HG03469 (cell line): ENCODE measurements at regions not wholly inside any gene's neighbourhood (a gene's known extent, or its start where the extent isn't known, plus 50 kb on each side); places are given as distances from the start of the nearest gene placed in this dataset.

ENCODE experiments used
- ATAC-seq: cut with Tn5 transposase; IDR thresholded peaks from one replicate; pipeline ENCODE4 v1.9.1; 2021; ENCODE audit warnings: mild to moderate bottlenecking, moderate library complexity, moderate number of reproducible peaks; ENCODE audit not compliant: unreplicated experiment

DNA sequence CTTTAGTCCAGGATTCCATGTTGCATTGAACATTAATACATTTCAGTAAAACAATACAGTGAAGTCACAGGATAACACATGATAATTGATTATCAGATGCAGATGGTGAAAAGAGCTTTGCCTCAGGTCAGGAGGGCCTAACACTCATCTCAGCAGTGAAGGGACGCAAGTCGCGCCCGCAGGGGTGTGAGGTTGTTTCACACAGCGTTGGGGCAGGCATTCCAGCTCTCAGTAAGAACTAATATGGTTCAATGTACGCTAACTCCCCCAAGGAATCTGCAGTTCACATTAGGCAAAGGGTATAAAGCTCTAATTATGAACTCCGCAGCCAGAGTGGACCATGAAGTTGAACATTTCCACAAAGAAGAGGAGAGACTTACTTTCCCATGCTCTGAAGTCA is 53.1 kb upstream of the ATL2 start:
- no peak for ATAC-seq

DNA sequence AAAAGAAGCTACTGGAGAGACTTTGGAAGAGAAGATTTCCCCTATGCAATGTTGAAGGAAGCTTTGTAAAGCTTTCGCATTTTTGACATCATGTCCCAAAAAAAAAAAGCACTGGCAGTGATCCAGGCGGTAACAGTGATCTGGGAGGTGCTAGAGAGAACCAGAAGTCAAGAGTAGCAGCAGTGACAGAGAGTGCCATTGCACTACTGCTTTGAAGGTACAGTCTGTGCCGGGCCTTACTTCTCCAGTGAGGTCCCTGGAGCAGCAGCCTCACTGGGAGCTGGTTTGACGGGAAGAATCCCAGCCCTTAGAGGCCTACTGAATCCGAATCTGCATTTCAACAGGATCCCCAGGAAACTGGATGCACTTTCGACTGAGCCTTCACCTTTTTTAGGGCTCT is 50.9 kb upstream of the ATL2 start:
- ATAC-seq: no peak

DNA sequence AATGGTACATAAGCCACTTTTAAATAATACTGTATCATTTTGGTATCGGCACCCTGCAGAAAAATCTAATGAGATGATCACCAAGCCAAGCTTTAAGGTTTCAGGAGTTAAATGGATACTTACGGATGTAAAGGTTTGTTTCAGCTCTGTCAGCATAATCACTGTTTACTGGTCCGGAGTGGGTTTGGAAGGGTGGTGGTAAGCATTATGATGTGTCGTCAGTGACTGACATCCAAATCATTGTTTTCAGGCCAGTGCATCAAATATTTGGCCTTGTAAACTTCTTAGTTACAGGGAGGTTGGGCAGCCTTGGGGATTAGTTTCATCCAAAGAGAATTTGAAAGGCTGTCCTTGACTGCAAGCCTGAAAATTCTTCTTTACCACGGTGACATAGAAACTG is 50.0 kb upstream of the ATL2 start:
- no peak for ATAC-seq
